ENCODE measurements at regions not wholly inside any gene's neighbourhood (a gene's known extent, or its start where the extent isn't known, plus 50 kb on each side); places are given as distances from the start of the nearest gene placed in this dataset.

DNA sequence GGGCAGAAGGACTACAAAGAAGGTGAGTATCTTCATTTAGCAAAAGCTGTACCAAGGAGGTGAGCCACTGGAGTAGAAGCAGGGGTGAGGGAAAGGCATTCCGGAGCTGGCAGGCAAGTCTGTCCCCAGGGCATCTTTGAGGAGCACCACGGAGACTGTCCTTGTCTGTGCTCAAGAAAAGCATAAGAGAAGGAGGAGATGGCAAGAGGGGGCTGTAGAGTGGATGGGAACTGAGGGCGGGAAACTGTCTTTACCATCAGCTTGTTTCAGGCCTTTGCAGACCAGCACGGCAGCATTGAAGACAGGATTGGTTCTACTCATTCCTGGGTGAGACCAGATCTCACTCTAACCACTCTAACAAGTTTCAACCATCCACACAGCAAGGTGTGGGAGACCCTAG is 355.8 kb downstream of the AJAP1 start:
- DNase-seq (ENCODE audit: low spot score): no peak
- TF ChIP-seq, protein P1, sequence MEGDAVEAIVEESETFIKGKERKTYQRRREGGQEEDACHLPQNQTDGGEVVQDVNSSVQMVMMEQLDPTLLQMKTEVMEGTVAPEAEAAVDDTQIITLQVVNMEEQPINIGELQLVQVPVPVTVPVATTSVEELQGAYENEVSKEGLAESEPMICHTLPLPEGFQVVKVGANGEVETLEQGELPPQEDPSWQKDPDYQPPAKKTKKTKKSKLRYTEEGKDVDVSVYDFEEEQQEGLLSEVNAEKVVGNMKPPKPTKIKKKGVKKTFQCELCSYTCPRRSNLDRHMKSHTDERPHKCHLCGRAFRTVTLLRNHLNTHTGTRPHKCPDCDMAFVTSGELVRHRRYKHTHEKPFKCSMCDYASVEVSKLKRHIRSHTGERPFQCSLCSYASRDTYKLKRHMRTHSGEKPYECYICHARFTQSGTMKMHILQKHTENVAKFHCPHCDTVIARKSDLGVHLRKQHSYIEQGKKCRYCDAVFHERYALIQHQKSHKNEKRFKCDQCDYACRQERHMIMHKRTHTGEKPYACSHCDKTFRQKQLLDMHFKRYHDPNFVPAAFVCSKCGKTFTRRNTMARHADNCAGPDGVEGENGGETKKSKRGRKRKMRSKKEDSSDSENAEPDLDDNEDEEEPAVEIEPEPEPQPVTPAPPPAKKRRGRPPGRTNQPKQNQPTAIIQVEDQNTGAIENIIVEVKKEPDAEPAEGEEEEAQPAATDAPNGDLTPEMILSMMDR (IDR thresholded peaks at IDR 0.05; ENCODE audit: low read depth, low read length, missing input control): no peak
- TF ChIP-seq FOXA1 (IDR thresholded peaks at IDR 0.05) (no peak), TAF1 (conservative IDR thresholded peaks at IDR 0.05) (no peak)
- no peak overlapping the region for H3K27ac ChIP-seq (ENCODE audit: low read depth in 1 of 2, low read length in 2 of 2)
- H3K9me3 ChIP-seq (ENCODE audit: control insufficient read depth in 4 of 4, low read length in 3 of 4): no peaks in the 10 kb centered on the region
- H3K4me3 ChIP-seq (ENCODE audit: low read depth in 1 of 3, low read length in 3 of 3): no peak overlapping the region
- no peaks in the 10 kb centered on the region for H3K4me1 ChIP-seq (ENCODE audit: control insufficient read depth in 4 of 4, insufficient read depth in 4 of 4, low read length in 3 of 4)
- H3K36me3 ChIP-seq (ENCODE audit: control insufficient read depth in 4 of 4, insufficient read depth in 3 of 4, low read depth in 1 of 4, low read length in 3 of 4): no peaks in the 10 kb centered on the region
- H3K27me3 ChIP-seq (ENCODE audit: control insufficient read depth in 4 of 4, insufficient read depth in 4 of 4, low read length in 3 of 4): peaks cover 0 to 3% (median 0%) of the 10 kb centered on the region in 4 donors
- WGBS: 80% methylated on average over 4 of the region's 4 CpGs
- H3K9ac ChIP-seq (ENCODE audit: low read depth in 1 of 2, low read length in 2 of 2): no peak overlapping the region

DNA sequence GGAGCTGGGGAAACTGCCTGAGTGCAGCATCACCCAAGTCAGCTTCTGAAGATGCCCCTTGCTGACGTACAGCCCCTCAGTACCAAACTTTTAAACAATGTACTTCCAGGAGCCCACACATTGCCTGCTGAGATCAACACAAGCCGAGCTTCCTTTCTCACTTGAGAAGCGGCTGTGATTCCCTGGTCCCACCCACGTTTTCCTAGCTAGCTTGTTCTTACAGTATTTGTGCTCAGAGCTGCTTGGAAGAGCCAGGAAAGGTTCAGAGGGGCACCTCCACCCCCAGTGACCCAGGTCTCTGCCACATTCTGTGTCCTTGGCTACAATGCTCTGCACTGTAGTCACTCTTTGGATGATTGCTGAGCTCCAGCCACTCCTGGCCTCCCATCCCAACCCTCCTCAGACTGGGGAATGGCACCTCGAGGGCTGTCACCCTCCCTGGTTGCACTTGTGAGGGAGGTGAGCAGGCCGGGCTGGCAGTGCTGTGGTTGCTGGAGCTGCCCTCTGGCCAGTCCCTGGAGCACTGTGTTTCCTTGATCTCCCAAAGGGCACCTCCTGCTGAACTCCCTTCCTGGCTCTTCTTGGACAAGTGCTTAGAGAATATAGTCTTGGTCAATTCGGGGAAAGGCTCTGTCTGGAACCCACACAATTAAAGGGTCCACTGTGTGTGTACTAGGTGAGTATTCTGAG is 355.1 kb downstream of the AJAP1 start:
- WGBS: 38% methylated on average over 7 of the region's 7 CpGs
- no peak for DNase-seq (ENCODE audit: low spot score)

DNA sequence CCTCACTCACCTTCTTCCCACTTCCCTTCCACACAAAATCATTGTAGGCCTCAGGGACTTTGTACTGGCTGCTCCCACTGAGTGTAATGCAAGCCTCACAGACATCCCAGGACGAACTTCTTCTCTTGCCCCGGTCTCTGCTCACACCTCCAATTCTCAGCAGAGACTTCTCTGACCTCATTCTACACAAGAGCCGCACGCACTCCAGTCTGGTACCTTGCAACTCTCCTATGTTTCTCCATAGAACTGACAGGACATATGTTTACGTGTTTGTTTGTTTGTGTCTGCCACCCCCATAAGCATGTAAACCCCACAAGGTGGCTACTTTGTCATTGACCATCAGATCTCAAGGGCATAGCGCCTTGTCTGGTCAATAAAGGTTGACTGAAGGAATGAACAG is 350.8 kb downstream of the AJAP1 start:
- H3K36me3 ChIP-seq (ENCODE audit: control insufficient read depth in 4 of 4, insufficient read depth in 3 of 4, low read depth in 1 of 4, low read length in 3 of 4): no peaks in the 10 kb centered on the region
- 71% methylated on average over 6 of the region's 6 CpGs for WGBS
- H3K27me3 ChIP-seq (ENCODE audit: control insufficient read depth in 4 of 4, insufficient read depth in 4 of 4, low read length in 3 of 4): peaks cover 0 to 2% (median 0%) of the 10 kb centered on the region in 4 donors

More for the DNA sequence above, 355.1 kb downstream of the AJAP1 start:
- Histone ChIP-seq H3K27ac (ENCODE audit: low read depth in 1 of 2, low read length in 2 of 2) (no peak overlapping the region), H3K4me1 (ENCODE audit: control insufficient read depth in 4 of 4, insufficient read depth in 4 of 4, low read length in 3 of 4) (no peaks in the 10 kb centered on the region), H3K9ac (ENCODE audit: low read depth in 1 of 2, low read length in 2 of 2) (no peak overlapping the region), H3K9me3 (ENCODE audit: control insufficient read depth in 4 of 4, low read length in 3 of 4) (no peaks in the 10 kb centered on the region), H3K27me3 (ENCODE audit: control insufficient read depth in 4 of 4, insufficient read depth in 4 of 4, low read length in 3 of 4) (peaks cover 0 to 3% (median 0%) of the 10 kb centered on the region in 4 donors), H3K36me3 (ENCODE audit: control insufficient read depth in 4 of 4, insufficient read depth in 3 of 4, low read depth in 1 of 4, low read length in 3 of 4) (no peaks in the 10 kb centered on the region), H3K4me3 (ENCODE audit: low read depth in 1 of 3, low read length in 3 of 3) (no peak overlapping the region)
- no peak for TF ChIP-seq RXRA (IDR thresholded peaks at IDR 0.05)
- no peak for TF ChIP-seq NR2F2 (IDR thresholded peaks at IDR 0.05)
- TF ChIP-seq YY1 (IDR thresholded peaks at IDR 0.05): no peak
- no peak for TF ChIP-seq GABPA (IDR thresholded peaks at IDR 0.05 in 1 of 2, conservative IDR thresholded peaks at IDR 0.05 in 1 of 2)
- no peak for TF ChIP-seq JUND (IDR thresholded peaks at IDR 0.05)
- TF ChIP-seq SP1 (IDR thresholded peaks at IDR 0.05): no peak

DNA sequence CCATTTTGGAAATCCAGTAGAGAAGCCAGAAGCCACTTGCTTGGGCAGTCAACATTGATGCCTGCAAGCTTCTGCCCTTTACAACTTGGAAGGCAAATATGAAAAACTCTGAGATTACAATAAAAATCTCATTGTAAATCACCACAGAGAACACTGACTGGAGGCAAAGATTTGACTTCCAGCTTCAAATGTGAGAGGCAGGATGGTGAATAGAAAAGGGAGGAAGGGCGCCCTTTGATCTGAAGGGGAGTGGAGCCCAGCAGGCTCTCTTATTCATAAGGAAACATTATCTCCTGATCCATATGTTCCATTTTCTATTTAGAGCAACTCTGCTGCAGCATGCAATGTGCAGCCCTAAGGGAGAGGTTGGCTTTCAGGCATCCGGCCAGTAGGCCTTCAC is 348.3 kb downstream of the AJAP1 start:
- Histone ChIP-seq H3K9ac (ENCODE audit: low read depth in 1 of 2, low read length in 2 of 2) (no peak overlapping the region), H3K4me1 (ENCODE audit: control insufficient read depth in 4 of 4, insufficient read depth in 4 of 4, low read length in 3 of 4) (no peaks in the 10 kb centered on the region), H3K36me3 (ENCODE audit: control insufficient read depth in 4 of 4, insufficient read depth in 3 of 4, low read depth in 1 of 4, low read length in 3 of 4) (no peaks in the 10 kb centered on the region), H3K27me3 (ENCODE audit: control insufficient read depth in 4 of 4, insufficient read depth in 4 of 4, low read length in 3 of 4) (peaks cover 0 to 2% (median 0%) of the 10 kb centered on the region in 4 donors), H3K9me3 (ENCODE audit: control insufficient read depth in 4 of 4, low read length in 3 of 4) (peaks cover 0 to 3% (median under 1%) of the 10 kb centered on the region in 4 donors), H3K4me3 (ENCODE audit: low read depth in 1 of 3, low read length in 3 of 3) (no peak overlapping the region), H3K27ac (ENCODE audit: low read depth in 1 of 2, low read length in 2 of 2) (no peak overlapping the region)
- 80% methylated on average over 2 of the region's 2 CpGs for WGBS
- no peak for TF ChIP-seq NR2F2 (IDR thresholded peaks at IDR 0.05)
- no peak for TF ChIP-seq JUND (IDR thresholded peaks at IDR 0.05)
- no peak for DNase-seq (ENCODE audit: low spot score)

More for the DNA sequence above, 350.8 kb downstream of the AJAP1 start:
- no peak overlapping the region for H3K9ac ChIP-seq (ENCODE audit: low read depth in 1 of 2, low read length in 2 of 2)
- no peak for DNase-seq (ENCODE audit: low spot score)
- H3K9me3 ChIP-seq (ENCODE audit: control insufficient read depth in 4 of 4, low read length in 3 of 4): peaks cover 0 to 3% (median under 1%) of the 10 kb centered on the region in 4 donors
- TF ChIP-seq JUND (IDR thresholded peaks at IDR 0.05): no peak
- TF ChIP-seq HNF4A (conservative IDR thresholded peaks at IDR 0.05): no peak
- TF ChIP-seq YY1 (IDR thresholded peaks at IDR 0.05): no peak
- no peak for TF ChIP-seq RXRA (IDR thresholded peaks at IDR 0.05)
- TF ChIP-seq, protein P2, sequence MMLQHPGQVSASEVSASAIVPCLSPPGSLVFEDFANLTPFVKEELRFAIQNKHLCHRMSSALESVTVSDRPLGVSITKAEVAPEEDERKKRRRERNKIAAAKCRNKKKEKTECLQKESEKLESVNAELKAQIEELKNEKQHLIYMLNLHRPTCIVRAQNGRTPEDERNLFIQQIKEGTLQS (IDR thresholded peaks at IDR 0.05): no peak
- no peak for TF ChIP-seq HNF4G (IDR thresholded peaks at IDR 0.05)
- no peak for TF ChIP-seq RAD21 (IDR thresholded peaks at IDR 0.05)
- no peaks in the 10 kb centered on the region for H3K4me1 ChIP-seq (ENCODE audit: control insufficient read depth in 4 of 4, insufficient read depth in 4 of 4, low read length in 3 of 4)
- H3K4me3 ChIP-seq (ENCODE audit: low read depth in 1 of 3, low read length in 3 of 3): no peak overlapping the region
- H3K27ac ChIP-seq (ENCODE audit: low read depth in 1 of 2, low read length in 2 of 2): no peak overlapping the region
